OCI-LY7 (cell line): ENCODE measurements at regions not wholly inside any gene's neighbourhood (a gene's known extent, or its start where the extent isn't known, plus 50 kb on each side); places are given as distances from the start of the nearest gene placed in this dataset.

Source experiments
- BruUV-seq: library from RNA; stranded (reverse); fragments of 400-500 nt; replicated peaks from 2 replicates; lab custom pipeline; 2021; lab: Mats Ljungman, UMichigan
- CTCF ChIA-PET: fragments of 300-600 bp; sonication (Branson Sonifier 250); formaldehyde crosslinking; loops from one replicate; lab custom pipeline; 2022; ENCODE audit warnings: antibody characterized with exemption; ENCODE audit not compliant: unreplicated experiment; lab: Charles Lee
- POLR2A ChIA-PET: fragments of 300-600 bp; sonication (Branson Sonifier 250); formaldehyde crosslinking; loops from one replicate; lab custom pipeline; 2022; ENCODE audit warnings: antibody characterized with exemption; lab: Charles Lee
- DNase-seq: peaks from one replicate; pipeline ENCODE4 v3.0.0-alpha.2; 2015; ENCODE audit warnings: low spot score
- H2AFZ ChIP-seq: fragments of 200-600 bp; sonication (generic), shearing (Covaris generic); 2 replicates; pipeline ENCODE4 v1.6.1; 2014; ENCODE audit warnings: mild to moderate bottlenecking, antibody characterized with exemption, low read length, moderate library complexity
- H3K27ac ChIP-seq: fragments of 200-600 bp; sonication (generic); 2 replicates; pipeline ENCODE4 v1.5.1; 2014; ENCODE audit warnings: mixed run types, low read depth, mild to moderate bottlenecking, moderate library complexity, low read length, inconsistent platforms; ENCODE audit not compliant: poor library complexity, severe bottlenecking
- H3K36me3 ChIP-seq: fragments of 200-600 bp; sonication (generic); 2 replicates; pipeline ENCODE4 v1.6.1; 2014; ENCODE audit warnings: mild to moderate bottlenecking, antibody characterized with exemption, low read length, moderate library complexity, mixed read lengths; ENCODE audit not compliant: insufficient read depth
- H3K4me1 ChIP-seq: fragments of 200-600 bp; sonication (generic); 2 replicates; pipeline ENCODE4 v1.5.1; 2014; ENCODE audit warnings: mild to moderate bottlenecking, low read length; ENCODE audit not compliant: insufficient read depth, poor library complexity, severe bottlenecking
- H3K4me2 ChIP-seq: fragments of 200-600 bp; sonication (generic); 2 replicates; pipeline ENCODE4 v1.6.1; 2014; ENCODE audit warnings: mild to moderate bottlenecking, low read length
- H3K4me3 ChIP-seq: fragments of 200-600 bp; sonication (generic); 2 replicates; pipeline ENCODE4 v1.5.1; 2014; ENCODE audit warnings: mild to moderate bottlenecking, low read depth, low read length; ENCODE audit not compliant: poor library complexity, severe bottlenecking
- H3K79me2 ChIP-seq: fragments of 200-600 bp; sonication (generic); 2 replicates; pipeline ENCODE4 v1.6.1; 2016; ENCODE audit warnings: low read depth, mild to moderate bottlenecking, low read length, moderate library complexity, mixed read lengths; ENCODE audit not compliant: insufficient read depth
- H3K9me2 ChIP-seq: fragments of 200-600 bp; sonication (generic); 2 replicates; pipeline ENCODE4 v1.6.1; 2016; ENCODE audit warnings: mild to moderate bottlenecking, low read length, mixed read lengths; ENCODE audit not compliant: insufficient read depth
- H3K9me3 ChIP-seq: fragments of 200-600 bp; sonication (generic); 2 replicates; pipeline ENCODE4 v1.6.1; 2014; ENCODE audit warnings: mild to moderate bottlenecking, mixed run types, low read length, mixed read lengths
- H4K20me1 ChIP-seq: fragments of 200-600 bp; sonication (generic); 2 replicates; pipeline ENCODE4 v1.6.1; 2014; ENCODE audit warnings: mild to moderate bottlenecking, antibody characterized with exemption, low read length, moderate library complexity, mixed read lengths; ENCODE audit not compliant: insufficient read depth
- EZH2phosphoT487 ChIP-seq: fragments of 200-600 bp; sonication (generic); IDR thresholded peaks from 2 replicates; pipeline ENCODE4 v1.6.1; 2018; ENCODE audit warnings: low read depth, borderline replicate concordance, mild to moderate bottlenecking, mixed run types, antibody characterized with exemption, low read length, moderate library complexity, mixed read lengths
- intact Hi-C: fragments of 100-400 bp; cut with micrococcal nuclease; formaldehyde crosslinking; loops from one replicate; pipeline ENCODE4 v1.10.0; 2022; ENCODE audit not compliant: unreplicated experiment
- TF ChIP-seq, protein P1 (sequence below): fragments of 200-600 bp; sonication (generic); conservative IDR thresholded peaks from 2 replicates; pipeline ENCODE4 v1.5.1; 2014; ENCODE audit warnings: mild to moderate bottlenecking, antibody characterized with exemption, low read length, moderate library complexity, mixed read lengths

DNA sequence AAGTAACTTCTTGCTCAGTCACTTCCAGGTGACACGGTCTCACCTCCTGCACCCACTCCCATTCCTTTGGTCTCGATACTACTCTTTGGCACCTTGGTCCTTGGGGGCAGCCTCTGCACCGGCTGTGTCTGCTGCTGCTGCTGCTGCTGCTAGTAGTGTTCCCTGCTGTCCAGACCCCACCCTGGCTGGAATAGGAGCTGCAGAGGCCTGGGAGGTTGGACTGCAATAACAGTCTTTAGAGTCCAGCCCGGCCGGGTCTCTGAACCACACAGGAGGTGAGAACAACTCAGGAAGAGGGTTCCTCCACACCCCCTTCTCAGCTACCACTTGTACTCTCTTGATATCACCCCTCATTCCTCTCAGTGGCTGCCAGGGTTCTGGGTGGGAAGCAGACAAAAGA lies 231.1 kb upstream of the NLRP1 start:
- Histone ChIP-seq H3K27ac (no peak overlapping the region), H3K79me2 (no peaks in the 10 kb centered on the region), H4K20me1 (no peaks in the 10 kb centered on the region), H3K9me2 (no peaks in the 10 kb centered on the region), H3K36me3 (no peaks in the 10 kb centered on the region), H3K9me3 (0 out of 2 replicates have a peak, but pooled peaks cover 5% of the 10 kb centered on the region), H2AFZ (no peak overlapping the region), H3K4me1 (no peaks in the 10 kb centered on the region), H3K4me3 (no peak overlapping the region), H3K4me2 (no peak overlapping the region)
- BruUV-seq = no TSS peak
- intact Hi-C loops = no loop called here
- no peak for DNase-seq
- ChIA-PET POLR2A (interaction anchor here (0.6 kb wide), 1 partner anchor 269 kb away, joined by 3 read pairs; no protein-coding TSS in a partner anchor), CTCF (no interaction called here)
- TF ChIP-seq, protein P1, sequence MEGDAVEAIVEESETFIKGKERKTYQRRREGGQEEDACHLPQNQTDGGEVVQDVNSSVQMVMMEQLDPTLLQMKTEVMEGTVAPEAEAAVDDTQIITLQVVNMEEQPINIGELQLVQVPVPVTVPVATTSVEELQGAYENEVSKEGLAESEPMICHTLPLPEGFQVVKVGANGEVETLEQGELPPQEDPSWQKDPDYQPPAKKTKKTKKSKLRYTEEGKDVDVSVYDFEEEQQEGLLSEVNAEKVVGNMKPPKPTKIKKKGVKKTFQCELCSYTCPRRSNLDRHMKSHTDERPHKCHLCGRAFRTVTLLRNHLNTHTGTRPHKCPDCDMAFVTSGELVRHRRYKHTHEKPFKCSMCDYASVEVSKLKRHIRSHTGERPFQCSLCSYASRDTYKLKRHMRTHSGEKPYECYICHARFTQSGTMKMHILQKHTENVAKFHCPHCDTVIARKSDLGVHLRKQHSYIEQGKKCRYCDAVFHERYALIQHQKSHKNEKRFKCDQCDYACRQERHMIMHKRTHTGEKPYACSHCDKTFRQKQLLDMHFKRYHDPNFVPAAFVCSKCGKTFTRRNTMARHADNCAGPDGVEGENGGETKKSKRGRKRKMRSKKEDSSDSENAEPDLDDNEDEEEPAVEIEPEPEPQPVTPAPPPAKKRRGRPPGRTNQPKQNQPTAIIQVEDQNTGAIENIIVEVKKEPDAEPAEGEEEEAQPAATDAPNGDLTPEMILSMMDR = no peak
- TF ChIP-seq EZH2phosphoT487 = no peak

- Histone ChIP-seq H3K9me3 (no peaks in the 10 kb centered on the region), H3K4me2 (no peak overlapping the region), H3K27ac (no peak overlapping the region), H2AFZ (no peak overlapping the region), H3K4me3 (no peak overlapping the region), H3K36me3 (no peaks in the 10 kb centered on the region), H3K4me1 (no peaks in the 10 kb centered on the region), H4K20me1 (no peaks in the 10 kb centered on the region), H3K9me2 (no peaks in the 10 kb centered on the region), H3K79me2 (no peaks in the 10 kb centered on the region)
- ChIA-PET POLR2A (no interaction called here), CTCF (no interaction called here)
- BruUV-seq = no TSS peak
- TF ChIP-seq, protein P1 = no peak
- no peak for TF ChIP-seq EZH2phosphoT487
- no peak for DNase-seq
- intact Hi-C loops = no loop called here
Measured at GRCh38 chr17:5816491-5817070, 232.3 kb upstream of the NLRP1 start.
